Parathyroid adenoma (tissue), 2 donors: ENCODE measurements at regions not wholly inside any gene's neighbourhood (a gene's known extent, or its start where the extent isn't known, plus 50 kb on each side); places are given as distances from the start of the nearest gene placed in this dataset.

Experiments used
- H2AFZ ChIP-seq: fragments of 300-600 bp; sonication (generic); one replicate; pipeline ENCODE4 v1.7.0; 2017; ENCODE audit warnings: antibody characterized with exemption, mild to moderate bottlenecking
- H3K27ac ChIP-seq: fragments of 300-600 bp; sonication (generic); one replicate; pipeline ENCODE4 v1.7.0; 2017
- H3K27me3 ChIP-seq: fragments of 300-600 bp; sonication (generic); one replicate; pipeline ENCODE4 v1.7.0; 2017; ENCODE audit warnings: low read length; ENCODE audit not compliant: control insufficient read depth, insufficient read depth
- H3K36me3 ChIP-seq: fragments of 300-600 bp; sonication (generic); one replicate; pipeline ENCODE4 v1.7.0; 2017; ENCODE audit warnings: low read length; ENCODE audit not compliant: control insufficient read depth, insufficient read depth
- H3K4me1 ChIP-seq: fragments of 300-600 bp; sonication (generic); one replicate; pipeline ENCODE4 v1.7.0; 2017; ENCODE audit warnings: control low read depth
- H3K4me2 ChIP-seq: fragments of 300-600 bp; sonication (generic); one replicate; pipeline ENCODE4 v1.7.0; 2017; ENCODE audit warnings: low read length
- H3K4me3 ChIP-seq: fragments of 300-600 bp; sonication (generic); one replicate; pipeline ENCODE4 v1.7.0; 2017; ENCODE audit warnings: low read depth, low read length
- H3K79me2 ChIP-seq: fragments of 300-600 bp; sonication (generic); one replicate; pipeline ENCODE4 v1.7.0; 2017; ENCODE audit warnings: control low read depth
- H3K9ac ChIP-seq: fragments of 300-600 bp; sonication (generic); one replicate; pipeline ENCODE4 v1.7.0; 2017; ENCODE audit warnings: mild to moderate bottlenecking
- H3K9me3 ChIP-seq: fragments of 300-600 bp; sonication (generic); one replicate; pipeline ENCODE4 v1.7.0; 2017; ENCODE audit warnings: low read length; ENCODE audit not compliant: control insufficient read depth
- TF ChIP-seq, protein P1 (sequence below): fragments of 300-600 bp; sonication (generic); IDR thresholded peaks from one replicate; pipeline ENCODE4 v1.7.0; 2017; ENCODE audit warnings: antibody characterized with exemption, mild to moderate bottlenecking
- donor health status: primary hyperparathyroidism.

GRCh38 chr3:43998370-43998835, 243.3 kb upstream of the TOPAZ1 start:
- H3K4me1 ChIP-seq: peaks cover 19% of the 10 kb centered on the region

DNA sequence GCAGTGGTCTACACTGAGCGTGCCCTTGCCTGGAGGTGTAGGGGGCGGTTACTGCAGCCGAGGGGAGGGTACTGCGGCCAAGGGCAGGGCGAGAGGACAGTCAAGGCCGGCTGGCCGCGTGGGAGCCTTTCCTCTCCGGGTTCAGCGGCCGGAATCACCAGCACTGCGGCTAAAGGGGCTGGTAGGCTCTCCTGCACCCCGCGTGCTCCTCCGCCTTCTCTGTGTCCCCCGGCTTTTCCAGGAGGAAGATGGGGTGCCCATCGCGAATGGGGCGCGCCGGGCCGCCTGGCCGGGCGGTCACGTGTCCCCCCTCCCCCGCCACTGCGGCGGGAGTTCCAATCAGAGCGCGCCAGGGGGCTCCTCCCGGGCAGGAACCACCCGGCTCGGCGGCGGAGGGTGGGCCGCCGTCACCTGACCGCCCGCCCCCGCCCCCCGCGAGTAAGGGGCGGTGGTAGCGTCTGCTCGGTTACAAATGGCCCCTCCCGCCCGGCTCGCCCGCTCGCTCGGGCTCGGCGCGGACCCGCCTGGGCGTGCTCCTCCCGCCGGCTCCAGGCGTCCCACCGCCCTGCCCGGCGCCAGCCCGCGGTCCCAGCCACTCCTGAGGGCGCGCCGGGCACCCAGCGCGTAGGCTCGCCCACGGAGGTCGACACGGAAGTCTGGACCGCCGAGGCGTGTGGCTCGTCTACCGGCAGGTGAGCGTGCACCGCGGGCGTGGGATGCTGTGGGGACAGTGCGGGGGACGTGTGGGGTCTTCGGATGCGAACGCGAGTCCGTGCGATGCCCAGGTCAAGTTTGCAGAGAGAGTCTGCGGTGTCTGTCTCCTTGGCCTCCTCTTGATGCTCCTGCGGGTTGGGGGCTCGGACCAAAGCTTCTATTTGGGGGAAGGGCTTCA, 242.6 kb upstream of the TOPAZ1 start:
- Histone ChIP-seq H3K79me2 (no peaks in the 10 kb centered on the region), H3K4me1 (peaks cover 19% of the 10 kb centered on the region), H3K27me3 (peaks cover 8% of the 10 kb centered on the region), H3K36me3 (no peaks in the 10 kb centered on the region), H3K9me3 (no peaks in the 10 kb centered on the region), H3K9ac (no peak overlapping the region), H3K4me2 (peak overlapping the region; percentile 75), H3K27ac (no peak overlapping the region), H3K4me3 (peak overlapping the region; percentile 27), H2AFZ (peak overlapping the region; percentile 39)
- TF ChIP-seq, protein P1, sequence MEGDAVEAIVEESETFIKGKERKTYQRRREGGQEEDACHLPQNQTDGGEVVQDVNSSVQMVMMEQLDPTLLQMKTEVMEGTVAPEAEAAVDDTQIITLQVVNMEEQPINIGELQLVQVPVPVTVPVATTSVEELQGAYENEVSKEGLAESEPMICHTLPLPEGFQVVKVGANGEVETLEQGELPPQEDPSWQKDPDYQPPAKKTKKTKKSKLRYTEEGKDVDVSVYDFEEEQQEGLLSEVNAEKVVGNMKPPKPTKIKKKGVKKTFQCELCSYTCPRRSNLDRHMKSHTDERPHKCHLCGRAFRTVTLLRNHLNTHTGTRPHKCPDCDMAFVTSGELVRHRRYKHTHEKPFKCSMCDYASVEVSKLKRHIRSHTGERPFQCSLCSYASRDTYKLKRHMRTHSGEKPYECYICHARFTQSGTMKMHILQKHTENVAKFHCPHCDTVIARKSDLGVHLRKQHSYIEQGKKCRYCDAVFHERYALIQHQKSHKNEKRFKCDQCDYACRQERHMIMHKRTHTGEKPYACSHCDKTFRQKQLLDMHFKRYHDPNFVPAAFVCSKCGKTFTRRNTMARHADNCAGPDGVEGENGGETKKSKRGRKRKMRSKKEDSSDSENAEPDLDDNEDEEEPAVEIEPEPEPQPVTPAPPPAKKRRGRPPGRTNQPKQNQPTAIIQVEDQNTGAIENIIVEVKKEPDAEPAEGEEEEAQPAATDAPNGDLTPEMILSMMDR: no peak

More at GRCh38 chr3:43998370-43998835, 243.3 kb upstream of the TOPAZ1 start:
- peak overlapping the region; percentile 75 for H3K4me2 ChIP-seq
- no peaks in the 10 kb centered on the region for H3K79me2 ChIP-seq
- H3K36me3 ChIP-seq: no peaks in the 10 kb centered on the region
- TF ChIP-seq, protein P1: no peak
- no peak overlapping the region for H3K9ac ChIP-seq
- H3K27ac ChIP-seq: no peak overlapping the region
- H3K9me3 ChIP-seq: no peaks in the 10 kb centered on the region
- peak overlapping the region; percentile 39 for H2AFZ ChIP-seq
- peak overlapping the region; percentile 27 for H3K4me3 ChIP-seq
- peaks cover 8% of the 10 kb centered on the region for H3K27me3 ChIP-seq

- Histone ChIP-seq H3K9ac (no peak overlapping the region), H3K36me3 (no peaks in the 10 kb centered on the region), H3K4me3 (no peak overlapping the region), H3K79me2 (no peaks in the 10 kb centered on the region), H3K4me1 (peaks cover 18% of the 10 kb centered on the region), H3K4me2 (no peak overlapping the region), H3K9me3 (no peaks in the 10 kb centered on the region), H3K27me3 (peaks cover 5% of the 10 kb centered on the region), H2AFZ (no peak overlapping the region), H3K27ac (no peak overlapping the region)
- TF ChIP-seq, protein P1: no peak
These were observed 241.9 kb upstream of the TOPAZ1 start for GRCh38 chr3:43999728-44000319.

- no peak overlapping the region for H3K27ac ChIP-seq
- H3K79me2 ChIP-seq: no peaks in the 10 kb centered on the region
- H3K4me3 ChIP-seq: no peak overlapping the region
- no peaks in the 10 kb centered on the region for H3K9me3 ChIP-seq
- no peak overlapping the region for H3K9ac ChIP-seq
- peaks cover 4% of the 10 kb centered on the region for H3K27me3 ChIP-seq
- H3K4me1 ChIP-seq: peaks cover 16% of the 10 kb centered on the region
- no peak overlapping the region for H2AFZ ChIP-seq
- TF ChIP-seq, protein P1: no peak
- H3K4me2 ChIP-seq: no peak overlapping the region
- H3K36me3 ChIP-seq: no peaks in the 10 kb centered on the region
These were observed 241.1 kb upstream of the TOPAZ1 start for GRCh38 chr3:44000586-44000985.
